ENCODE measurements at regions not wholly inside any gene's neighbourhood (a gene's known extent, or its start where the extent isn't known, plus 50 kb on each side); places are given as distances from the start of the nearest gene placed in this dataset.

- Histone ChIP-seq H3K27ac (ENCODE audit: low read length) (no peak overlapping the region), H3K9me2 (ENCODE audit: insufficient read depth, low read length) (no peaks in the 10 kb centered on the region), H3K36me3 (ENCODE audit: insufficient read depth, low read length) (no peaks in the 10 kb centered on the region), H3F3A (ENCODE audit: insufficient read depth, low read length, poor library complexity, severe bottlenecking) (no peaks in the 10 kb centered on the region), H4K20me1 (ENCODE audit: insufficient read depth) (no peaks in the 10 kb centered on the region), H3K4me3 (ENCODE audit: low read length) (no peak overlapping the region), H3K4me2 (ENCODE audit: low read length) (no peak overlapping the region), H3K9me3 (ENCODE audit: low read length) (no peaks in the 10 kb centered on the region), H3K79me2 (replicated peaks; ENCODE audit: insufficient read depth, low read length) (no peaks in the 10 kb centered on the region), H3K9ac (ENCODE audit: low read length) (no peak overlapping the region), H3K27me3 (ENCODE audit: insufficient read depth, low read depth, low read length) (no peaks in the 10 kb centered on the region), H2AFZ (ENCODE audit: low read depth, low read length) (no peak overlapping the region)
- TF ChIP-seq EP300 (conservative IDR thresholded peaks at IDR 0.05; ENCODE audit: poor library complexity, severe bottlenecking) = no peak
- no peak for TF ChIP-seq REST (IDR thresholded peaks at IDR 0.05; ENCODE audit: borderline replicate concordance)
- TF ChIP-seq TAF1 (IDR thresholded peaks at IDR 0.05; ENCODE audit: low read depth) = no peak
- no peak for TF ChIP-seq POLR2AphosphoS5 (IDR thresholded peaks at IDR 0.05)
- TF ChIP-seq SMC3 (conservative IDR thresholded peaks at IDR 0.05; ENCODE audit: poor library complexity) = no peak
- TF ChIP-seq EZH2 (IDR thresholded peaks at IDR 0.05; ENCODE audit: borderline replicate concordance, insufficient read depth, low read length, poor library complexity, severe bottlenecking) = no peak
- TF ChIP-seq RAD21 (conservative IDR thresholded peaks at IDR 0.05) = no peak
- no peak for TF ChIP-seq MXI1 (conservative IDR thresholded peaks at IDR 0.05; ENCODE audit: poor library complexity, severe bottlenecking)
- TF ChIP-seq CTCF (IDR thresholded peaks at IDR 0.05; ENCODE audit: poor library complexity, severe bottlenecking) = no peak
These were observed 162.4 kb upstream of the CDYL start for GRCh38 chr6:4613795-4614194.

GRCh38 chr6:4613381-4613780, 162.8 kb upstream of the CDYL start:
- Histone ChIP-seq H2AFZ (ENCODE audit: low read depth, low read length) (no peak overlapping the region), H3K36me3 (ENCODE audit: insufficient read depth, low read length) (no peaks in the 10 kb centered on the region), H4K20me1 (ENCODE audit: insufficient read depth) (no peaks in the 10 kb centered on the region), H3K79me2 (replicated peaks; ENCODE audit: insufficient read depth, low read length) (no peaks in the 10 kb centered on the region), H3F3A (ENCODE audit: insufficient read depth, low read length, poor library complexity, severe bottlenecking) (no peaks in the 10 kb centered on the region), H3K9me2 (ENCODE audit: insufficient read depth, low read length) (no peaks in the 10 kb centered on the region), H3K9ac (ENCODE audit: low read length) (no peak overlapping the region), H3K9me3 (ENCODE audit: low read length) (no peaks in the 10 kb centered on the region), H3K4me3 (ENCODE audit: low read length) (no peak overlapping the region), H3K27me3 (ENCODE audit: insufficient read depth, low read depth, low read length) (no peaks in the 10 kb centered on the region), H3K27ac (ENCODE audit: low read length) (no peak overlapping the region), H3K4me2 (ENCODE audit: low read length) (no peak overlapping the region)
- TF ChIP-seq EZH2 (IDR thresholded peaks at IDR 0.05; ENCODE audit: borderline replicate concordance, insufficient read depth, low read length, poor library complexity, severe bottlenecking) = no peak
- TF ChIP-seq CTCF (IDR thresholded peaks at IDR 0.05; ENCODE audit: poor library complexity, severe bottlenecking) = no peak
- TF ChIP-seq RAD21 (conservative IDR thresholded peaks at IDR 0.05) = no peak
- TF ChIP-seq MXI1 (conservative IDR thresholded peaks at IDR 0.05; ENCODE audit: poor library complexity, severe bottlenecking) = no peak
- TF ChIP-seq TAF1 (IDR thresholded peaks at IDR 0.05; ENCODE audit: low read depth) = no peak
- TF ChIP-seq SMC3 (conservative IDR thresholded peaks at IDR 0.05; ENCODE audit: poor library complexity) = no peak
- TF ChIP-seq EP300 (conservative IDR thresholded peaks at IDR 0.05; ENCODE audit: poor library complexity, severe bottlenecking) = no peak
- no peak for TF ChIP-seq REST (IDR thresholded peaks at IDR 0.05; ENCODE audit: borderline replicate concordance)
- no peak for TF ChIP-seq POLR2AphosphoS5 (IDR thresholded peaks at IDR 0.05)
